ENCODE measurements at regions not wholly inside any gene's neighbourhood (a gene's known extent, or its start where the extent isn't known, plus 50 kb on each side); places are given as distances from the start of the nearest gene placed in this dataset.

DNA sequence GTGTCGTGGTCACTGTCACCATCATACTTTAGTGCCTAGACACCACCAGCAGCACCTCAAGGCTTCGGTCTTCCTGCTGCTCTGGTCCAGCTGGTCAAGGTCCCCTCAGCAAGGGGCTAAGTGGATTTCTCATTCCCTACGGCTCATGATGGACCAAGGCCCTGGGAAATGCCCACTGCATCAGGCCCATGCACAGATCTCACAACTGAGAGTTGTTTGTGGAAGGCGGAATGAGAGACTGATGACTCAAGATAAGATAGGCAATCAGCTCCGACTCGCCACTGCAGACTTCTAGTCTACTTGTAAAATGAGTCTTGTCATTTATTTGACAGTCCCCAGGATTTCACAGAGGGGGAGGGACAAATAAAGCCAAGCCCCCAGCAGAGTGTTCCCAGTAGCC, 108.4 kb upstream of the TBX20 start:
- TF ChIP-seq CTCF (conservative IDR thresholded peaks at IDR 0.05): no peak
- TF ChIP-seq ZFX (IDR thresholded peaks at IDR 0.05): no peak
